ENCODE measurements at regions not wholly inside any gene's neighbourhood (a gene's known extent, or its start where the extent isn't known, plus 50 kb on each side); places are given as distances from the start of the nearest gene placed in this dataset.

- DNase-seq (ENCODE audit: low read depth, low spot score): no peak
- no peaks in the 10 kb centered on the region for H3K9me3 ChIP-seq (ENCODE audit: control insufficient read depth, low read depth, low read length)
- no peak overlapping the region for H3K4me2 ChIP-seq (ENCODE audit: control insufficient read depth, extremely low read depth, insufficient read depth, low read depth, low read length)
- no peaks in the 10 kb centered on the region for H4K20me1 ChIP-seq (ENCODE audit: control insufficient read depth, extremely low read depth, insufficient read depth, low read length)
- H2AFZ ChIP-seq (ENCODE audit: control insufficient read depth, low read length): no peak overlapping the region
- dilution Hi-C loops (cut with MboI; ENCODE audit: extremely low pct_ligation_motif_present, low sequenced_read_pairs): no loop called here
- H3K9ac ChIP-seq (ENCODE audit: control insufficient read depth, extremely low read depth, insufficient read depth, low read length): no peak overlapping the region
- H3K4me1 ChIP-seq (ENCODE audit: control insufficient read depth, extremely low read depth, insufficient read depth, low read length): no peaks in the 10 kb centered on the region
- no peak overlapping the region for H3K27ac ChIP-seq (ENCODE audit: control insufficient read depth, insufficient read depth, low read length)
- no peaks in the 10 kb centered on the region for H3K27me3 ChIP-seq (ENCODE audit: control insufficient read depth, extremely low read depth, insufficient read depth, low read length)
- H3K79me2 ChIP-seq (ENCODE audit: control insufficient read depth, insufficient read depth, low read length): no peaks in the 10 kb centered on the region
- FAIRE-seq: no peak
- H3K9me1 ChIP-seq (ENCODE audit: control insufficient read depth, extremely low read depth, insufficient read depth, low read length): no peaks in the 10 kb centered on the region
- no peak overlapping the region for H3K4me3 ChIP-seq (ENCODE audit: control insufficient read depth in 2 of 3, extremely low read depth in 1 of 3, insufficient read depth in 2 of 3, low read depth in 1 of 3, low read length in 3 of 3)
- H3K36me3 ChIP-seq (ENCODE audit: control insufficient read depth in 2 of 2, extremely low read depth in 1 of 2, insufficient read depth in 2 of 2, low read length in 2 of 2): no peaks in the 10 kb centered on the region
- TF ChIP-seq EZH2 (IDR thresholded peaks at IDR 0.05; ENCODE audit: low read length) (no peak), CTCF (optimal IDR thresholded peaks at IDR 0.05 in 1 of 3, IDR thresholded peaks at IDR 0.05 in 1 of 3, conservative IDR thresholded peaks at IDR 0.05 in 1 of 3; ENCODE audit: extremely low read depth in 1 of 3, insufficient read depth in 2 of 3, low read length in 3 of 3) (no peak)
Observed at GRCh38 chr12:43127886-43128549, 424.0 kb downstream of the ADAMTS20 start.

GRCh38 chr12:43126652-43127375 is 425.2 kb downstream of the ADAMTS20 start:
- FAIRE-seq (no peak), DNase-seq (ENCODE audit: low read depth, low spot score) (no peak)
- H3K4me1 ChIP-seq (ENCODE audit: control insufficient read depth, extremely low read depth, insufficient read depth, low read length): no peaks in the 10 kb centered on the region
- dilution Hi-C loops (cut with MboI; ENCODE audit: extremely low pct_ligation_motif_present, low sequenced_read_pairs): no loop called here
- H3K9me3 ChIP-seq (ENCODE audit: control insufficient read depth, low read depth, low read length): no peaks in the 10 kb centered on the region
- H3K9me1 ChIP-seq (ENCODE audit: control insufficient read depth, extremely low read depth, insufficient read depth, low read length): no peaks in the 10 kb centered on the region
- H3K79me2 ChIP-seq (ENCODE audit: control insufficient read depth, insufficient read depth, low read length): no peaks in the 10 kb centered on the region
- no peaks in the 10 kb centered on the region for H4K20me1 ChIP-seq (ENCODE audit: control insufficient read depth, extremely low read depth, insufficient read depth, low read length)
- H3K4me3 ChIP-seq (ENCODE audit: control insufficient read depth in 2 of 3, extremely low read depth in 1 of 3, insufficient read depth in 2 of 3, low read depth in 1 of 3, low read length in 3 of 3): no peak overlapping the region
- no peaks in the 10 kb centered on the region for H3K27me3 ChIP-seq (ENCODE audit: control insufficient read depth, extremely low read depth, insufficient read depth, low read length)
- no peak overlapping the region for H3K27ac ChIP-seq (ENCODE audit: control insufficient read depth, insufficient read depth, low read length)
- no peak overlapping the region for H2AFZ ChIP-seq (ENCODE audit: control insufficient read depth, low read length)
- H3K4me2 ChIP-seq (ENCODE audit: control insufficient read depth, extremely low read depth, insufficient read depth, low read depth, low read length): no peak overlapping the region
- TF ChIP-seq CTCF (optimal IDR thresholded peaks at IDR 0.05 in 1 of 3, IDR thresholded peaks at IDR 0.05 in 1 of 3, conservative IDR thresholded peaks at IDR 0.05 in 1 of 3; ENCODE audit: extremely low read depth in 1 of 3, insufficient read depth in 2 of 3, low read length in 3 of 3) (no peak), EZH2 (IDR thresholded peaks at IDR 0.05; ENCODE audit: low read length) (no peak)
- no peak overlapping the region for H3K9ac ChIP-seq (ENCODE audit: control insufficient read depth, extremely low read depth, insufficient read depth, low read length)
- no peaks in the 10 kb centered on the region for H3K36me3 ChIP-seq (ENCODE audit: control insufficient read depth in 2 of 2, extremely low read depth in 1 of 2, insufficient read depth in 2 of 2, low read length in 2 of 2)

All from keratinocyte (primary cell).